MCF 10A (cell line): ENCODE measurements at regions not wholly inside any gene's neighbourhood (a gene's known extent, or its start where the extent isn't known, plus 50 kb on each side); places are given as distances from the start of the nearest gene placed in this dataset.

Source experiments
- BruUV-seq: library from RNA; stranded (reverse); fragments of 400-500 nt; replicated peaks from 2 replicates; lab custom pipeline; 2021; lab: Mats Ljungman, UMichigan
- CTCF ChIA-PET: fragments of 300-600 bp; sonication (Branson Sonifier 250); formaldehyde crosslinking; extraction: SDS; loops from one replicate; lab custom pipeline; 2021; ENCODE audit warnings: antibody characterized with exemption, inconsistent platforms; lab: Yijun Ruan, JAX
- POLR2A ChIA-PET: fragments of 300-600, 350-650 bp; sonication (Branson Sonifier 250); formaldehyde crosslinking; extraction: SDS; loops from one replicate; lab custom pipeline; 2020; ENCODE audit warnings: antibody characterized with exemption, inconsistent platforms; lab: Yijun Ruan, JAX
- DNase-seq: peaks from one replicate; pipeline ENCODE4 v3.0.0-alpha.2; 2018; ENCODE audit not compliant: unreplicated experiment
- H3K27ac Mint-ChIP-seq: one replicate; pipeline ENCODE4 v1.8.0; 2022; ENCODE audit warnings: mild to moderate bottlenecking, low read depth, mixed read lengths; ENCODE audit not compliant: unreplicated experiment
- H3K27me3 Mint-ChIP-seq: one replicate; pipeline ENCODE4 v1.8.0; 2022; ENCODE audit warnings: mixed read lengths; ENCODE audit not compliant: insufficient read depth, unreplicated experiment
- H3K36me3 Mint-ChIP-seq: one replicate; pipeline ENCODE4 v1.8.0; 2022; ENCODE audit warnings: mild to moderate bottlenecking, moderate library complexity, mixed read lengths; ENCODE audit not compliant: insufficient read depth, unreplicated experiment
- H3K4me1 Mint-ChIP-seq: one replicate; pipeline ENCODE4 v1.8.0; 2022; ENCODE audit warnings: mixed read lengths; ENCODE audit not compliant: insufficient read depth, unreplicated experiment
- H3K4me3 Mint-ChIP-seq: one replicate; pipeline ENCODE4 v1.8.0; 2022; ENCODE audit warnings: mild to moderate bottlenecking, moderate library complexity, mixed read lengths; ENCODE audit not compliant: unreplicated experiment
- H3K9me3 Mint-ChIP-seq: one replicate; pipeline ENCODE4 v1.8.0; 2022; ENCODE audit warnings: mixed read lengths; ENCODE audit not compliant: unreplicated experiment
- CTCF ChIP-seq: fragments of 200-600 bp; IDR thresholded peaks from one replicate; pipeline ENCODE4 v1.8.0; 2022; ENCODE audit warnings: antibody characterized with exemption, mild to moderate bottlenecking; ENCODE audit not compliant: unreplicated experiment
- intact Hi-C: fragments of 100-400 bp; cut with micrococcal nuclease; formaldehyde crosslinking; loops from 2 replicates; pipeline ENCODE4 v1.14.1; 2022

- Mint-ChIP-seq H3K9me3 (peaks cover 16% of the 10 kb centered on the region), H3K27me3 (peaks cover 22% of the 10 kb centered on the region), H3K4me1 (no peaks in the 10 kb centered on the region), H3K27ac (no peak overlapping the region), H3K36me3 (no peaks in the 10 kb centered on the region), H3K4me3 (no peak overlapping the region)
- TF ChIP-seq CTCF, result no peak
- ChIA-PET CTCF (interaction anchor here (1.3 kb wide), 1 partner anchor 9 kb away, joined by 5 read pairs; no protein-coding TSS in a partner anchor), POLR2A (no interaction called here)
- no peak for DNase-seq
- intact Hi-C loops, result no loop called here
- no TSS peak for BruUV-seq
Observed at GRCh38 chr4:1490654-1491327, 84.5 kb upstream of the NKX1-1 start.

- CTCF ChIA-PET, result interaction anchor here (0.6 kb wide), 2 partner anchors 100 to 115 kb away, joined by 3 read pairs; no protein-coding TSS in a partner anchor
- peaks cover 23% of the 10 kb centered on the region for H3K9me3 Mint-ChIP-seq
- no peak overlapping the region for H3K4me3 Mint-ChIP-seq
Observed at GRCh38 chr4:1490011-1490653, 83.9 kb upstream of the NKX1-1 start.

GRCh38 chr4:1489639-1489995, 83.4 kb upstream of the NKX1-1 start:
- Mint-ChIP-seq H3K4me3 (no peak overlapping the region), H3K4me1 (no peaks in the 10 kb centered on the region), H3K27me3 (peaks cover 17% of the 10 kb centered on the region), H3K36me3 (no peaks in the 10 kb centered on the region), H3K27ac (no peak overlapping the region), H3K9me3 (peaks cover 28% of the 10 kb centered on the region)
- BruUV-seq, result no TSS peak
- DNase-seq, result no peak
- POLR2A ChIA-PET, result no interaction called here
- intact Hi-C loops, result no loop called here
- no peak for TF ChIP-seq CTCF
- CTCF ChIA-PET, result interaction anchor here (0.6 kb wide), 2 partner anchors 100 to 115 kb away, joined by 3 read pairs; no protein-coding TSS in a partner anchor

More at GRCh38 chr4:1490011-1490653, 83.9 kb upstream of the NKX1-1 start:
- peaks cover 17% of the 10 kb centered on the region for H3K27me3 Mint-ChIP-seq
- H3K36me3 Mint-ChIP-seq, result no peaks in the 10 kb centered on the region
- no peak for DNase-seq
- no peak for TF ChIP-seq CTCF
- BruUV-seq, result no TSS peak
- H3K27ac Mint-ChIP-seq, result no peak overlapping the region
- no peaks in the 10 kb centered on the region for H3K4me1 Mint-ChIP-seq
- intact Hi-C loops, result no loop called here
- POLR2A ChIA-PET, result no interaction called here

- Mint-ChIP-seq H3K27ac (no peak overlapping the region), H3K4me3 (no peak overlapping the region), H3K27me3 (peaks cover 22% of the 10 kb centered on the region), H3K36me3 (no peaks in the 10 kb centered on the region), H3K4me1 (no peaks in the 10 kb centered on the region), H3K9me3 (peaks cover 34% of the 10 kb centered on the region)
- BruUV-seq, result no TSS peak
- CTCF ChIA-PET, result interaction anchor here (0.6 to 1.0 kb wide), 2 partner anchors 107 to 114 kb away, joined by 3 to 4 read pairs; no protein-coding TSS in a partner anchor
- TF ChIP-seq CTCF, result no peak
- intact Hi-C loops, result no loop called here
- no peak for DNase-seq
- POLR2A ChIA-PET, result no interaction called here
Observed at GRCh38 chr4:1488831-1489638, 82.8 kb upstream of the NKX1-1 start.
